T-helper 17 cell (primary cell): ENCODE measurements at regions not wholly inside any gene's neighbourhood (a gene's known extent, or its start where the extent isn't known, plus 50 kb on each side); places are given as distances from the start of the nearest gene placed in this dataset.
"Not testable (repeated sequence)": the region's sequence is repeated elsewhere in the genome, so short reads cannot be mapped to it uniquely, and the experiment has no call there.

ENCODE experiments used
- ATAC-seq: fragments of 150-1000 bp; cut with Tn5 transposase; 2 replicates; pipeline ENCODE4 v1.10.0; 2021; ENCODE audit warnings: mild to moderate bottlenecking, moderate library complexity
- DNase-seq, 3 donors: peaks; one replicate each; pipeline versions ENCODE4 v3.0.0 to v3.0.0-alpha.2; 2020 to 2021
- H3K9me3 ChIP-seq: one replicate; pipeline ENCODE4 v1.7.0; 2013; ENCODE audit warnings: low read length, mild to moderate bottlenecking; ENCODE audit not compliant: control insufficient read depth, poor library complexity, severe bottlenecking
- H3K27ac Mint-ChIP-seq: one replicate; pipeline ENCODE4 v1.8.0; 2022; ENCODE audit warnings: mild to moderate bottlenecking, moderate library complexity, mixed read lengths
- H3K27me3 Mint-ChIP-seq: one replicate; pipeline ENCODE4 v1.8.0; 2022; ENCODE audit warnings: mixed read lengths
- H3K36me3 Mint-ChIP-seq: one replicate; pipeline ENCODE4 v1.8.0; 2022; ENCODE audit warnings: low read depth, mixed read lengths
- H3K4me1 Mint-ChIP-seq: one replicate; pipeline ENCODE4 v1.8.0; 2022; ENCODE audit warnings: mild to moderate bottlenecking, mixed read lengths
- H3K4me3 Mint-ChIP-seq: one replicate; pipeline ENCODE4 v1.8.0; 2022; ENCODE audit warnings: mild to moderate bottlenecking, moderate library complexity, mixed read lengths

DNA sequence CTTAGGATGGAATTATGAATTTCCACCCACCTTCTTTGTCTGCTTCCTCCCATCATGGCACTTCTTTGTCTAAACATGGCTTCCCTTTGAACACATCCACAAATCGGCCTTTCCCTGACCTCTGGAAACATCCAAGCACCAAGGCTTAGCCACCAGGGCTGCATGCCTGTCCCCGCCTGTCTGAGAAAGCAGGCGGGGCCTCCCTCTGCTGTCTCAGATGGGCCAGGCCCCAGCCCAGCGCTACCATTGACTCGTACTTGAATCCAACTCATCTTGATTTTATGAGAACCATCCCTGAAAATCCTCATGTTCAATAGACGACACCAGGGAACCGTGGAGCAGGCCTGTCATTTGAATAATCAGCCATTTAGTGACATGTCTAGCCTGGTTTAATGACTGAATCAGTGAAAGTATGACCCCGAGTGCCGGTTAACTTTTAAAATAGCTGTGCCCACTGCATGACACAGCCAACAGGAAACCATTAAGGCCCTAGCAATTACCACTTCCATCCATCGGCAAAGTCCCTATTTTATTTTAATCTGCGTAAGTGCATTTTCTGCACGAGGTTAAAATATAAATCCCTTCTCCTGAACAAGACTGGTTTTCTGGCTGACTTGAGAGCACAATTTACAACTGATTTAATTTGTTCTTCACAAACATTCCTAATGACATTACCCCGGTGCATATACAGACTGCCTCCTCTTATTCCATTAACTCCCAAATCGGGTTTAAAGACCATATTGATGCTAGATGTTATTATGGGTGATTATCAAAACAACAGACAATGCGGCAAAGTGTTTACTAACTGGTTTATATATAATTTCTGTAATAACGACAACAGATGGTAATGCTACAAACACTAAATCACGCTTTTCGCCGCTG, 194.7 kb downstream of the BUB3 start:
- Mint-ChIP-seq H3K27me3 (peaks cover 3% of the 10 kb centered on the region), H3K4me1 (no peaks in the 10 kb centered on the region), H3K36me3 (peaks cover 2% of the 10 kb centered on the region), H3K4me3 (no peak overlapping the region), H3K27ac (no peak overlapping the region)
- DNase-seq (no peak), ATAC-seq (no peak)
- no peaks in the 10 kb centered on the region for H3K9me3 ChIP-seq

DNA sequence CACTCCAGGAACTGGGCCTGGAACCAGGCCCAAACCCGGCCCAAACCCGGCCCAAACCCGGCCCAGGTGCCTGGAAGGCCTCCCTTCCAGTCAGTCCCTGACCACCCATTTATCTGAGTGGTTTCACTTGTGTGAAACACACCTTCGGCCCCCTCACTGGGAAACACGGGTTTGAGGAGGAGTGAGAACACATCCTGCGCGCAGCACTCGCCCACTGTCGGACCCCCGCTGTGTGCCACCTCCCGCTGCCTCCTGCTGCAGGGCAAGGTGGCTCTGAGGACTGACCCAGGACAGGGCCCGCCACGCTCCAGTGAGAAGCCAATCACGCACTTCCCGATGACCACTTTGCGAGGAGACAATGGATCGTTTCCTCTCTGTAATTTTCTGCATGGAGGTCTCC, 197.5 kb downstream of the BUB3 start:
- DNase-seq (no peak), ATAC-seq (no peak)
- no peaks in the 10 kb centered on the region for H3K9me3 ChIP-seq
- H3K4me1 Mint-ChIP-seq, result no peaks in the 10 kb centered on the region
- H3K36me3 Mint-ChIP-seq, result peaks cover 2% of the 10 kb centered on the region
- no peak overlapping the region for H3K4me3 Mint-ChIP-seq
- no peak overlapping the region for H3K27ac Mint-ChIP-seq
- peaks cover 13% of the 10 kb centered on the region for H3K27me3 Mint-ChIP-seq

GRCh38 chr10:123354521-123354920, 200.3 kb downstream of the BUB3 start:
- H3K9me3 ChIP-seq, result no peaks in the 10 kb centered on the region
- no peak overlapping the region for H3K27ac Mint-ChIP-seq
- DNase-seq (no peak), ATAC-seq (no peak)
- H3K4me3 Mint-ChIP-seq, result no peak overlapping the region
- H3K27me3 Mint-ChIP-seq, result peaks cover 13% of the 10 kb centered on the region
- H3K36me3 Mint-ChIP-seq, result peaks cover 2% of the 10 kb centered on the region
- peaks cover 2% of the 10 kb centered on the region for H3K4me1 Mint-ChIP-seq

DNA sequence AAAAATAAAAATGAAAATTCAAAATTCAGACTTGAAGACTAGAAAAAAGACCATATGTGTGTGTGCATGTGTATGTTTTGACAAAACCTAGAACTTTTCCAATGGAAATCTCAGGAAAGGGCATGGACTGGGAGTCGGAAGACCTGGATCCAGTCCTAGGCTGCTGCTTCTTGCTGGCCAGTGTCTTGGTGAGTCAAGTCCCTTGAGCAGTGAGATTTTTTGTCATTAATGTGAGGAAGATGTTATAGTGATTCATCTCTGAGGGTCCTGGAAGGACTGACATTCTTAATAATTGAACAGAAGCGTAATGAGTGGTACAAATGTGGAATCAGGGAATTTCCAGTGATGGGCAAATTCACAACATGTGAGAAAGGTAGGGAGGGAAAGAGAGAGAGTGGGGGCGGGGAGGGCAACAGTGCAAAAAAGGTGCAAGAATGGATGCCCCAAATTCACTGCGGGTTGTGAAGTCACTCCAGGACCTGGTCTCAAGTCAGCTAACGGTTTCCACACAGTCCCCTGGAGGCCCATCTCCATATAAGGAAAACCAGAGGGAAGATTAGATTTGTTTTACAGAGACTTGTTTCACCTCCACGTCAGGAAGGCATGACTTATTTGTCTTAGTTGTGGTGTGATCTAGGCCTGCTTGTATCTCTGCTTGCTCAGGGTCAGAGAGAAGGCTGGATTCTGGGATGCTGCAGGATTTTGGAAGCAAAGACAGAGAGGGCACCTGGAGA, 201.7 kb downstream of the BUB3 start:
- H3K4me3 Mint-ChIP-seq, result no peak overlapping the region
- peaks cover 2% of the 10 kb centered on the region for H3K36me3 Mint-ChIP-seq
- H3K4me1 Mint-ChIP-seq, result peaks cover 2% of the 10 kb centered on the region
- ATAC-seq, result no peak
- H3K27me3 Mint-ChIP-seq, result peaks cover 13% of the 10 kb centered on the region
- no peak for DNase-seq
- H3K27ac Mint-ChIP-seq, result no peak overlapping the region
- no peaks in the 10 kb centered on the region for H3K9me3 ChIP-seq

- Mint-ChIP-seq H3K36me3 (peaks cover 2% of the 10 kb centered on the region), H3K4me1 (peaks cover 2% of the 10 kb centered on the region), H3K27ac (no peak overlapping the region), H3K27me3 (peaks cover 13% of the 10 kb centered on the region), H3K4me3 (no peak overlapping the region)
- no peaks in the 10 kb centered on the region for H3K9me3 ChIP-seq
- ATAC-seq (no peak), DNase-seq (no peak)
Measured at GRCh38 chr10:123356799-123357198, 202.6 kb downstream of the BUB3 start.

- DNase-seq (no peak), ATAC-seq (no peak)
- H3K36me3 Mint-ChIP-seq, result peaks cover 2% of the 10 kb centered on the region
- H3K4me3 Mint-ChIP-seq, result no peak overlapping the region
- no peaks in the 10 kb centered on the region for H3K9me3 ChIP-seq
- H3K27ac Mint-ChIP-seq, result no peak overlapping the region
- peaks cover 2% of the 10 kb centered on the region for H3K4me1 Mint-ChIP-seq
- peaks cover 13% of the 10 kb centered on the region for H3K27me3 Mint-ChIP-seq
Measured at GRCh38 chr10:123357421-123357930, 203.3 kb downstream of the BUB3 start.

GRCh38 chr10:123359539-123359938, 205.3 kb downstream of the BUB3 start:
- no peaks in the 10 kb centered on the region for H3K36me3 Mint-ChIP-seq
- H3K4me1 Mint-ChIP-seq, result peaks cover 2% of the 10 kb centered on the region
- peaks cover 7% of the 10 kb centered on the region for H3K27me3 Mint-ChIP-seq

DNA sequence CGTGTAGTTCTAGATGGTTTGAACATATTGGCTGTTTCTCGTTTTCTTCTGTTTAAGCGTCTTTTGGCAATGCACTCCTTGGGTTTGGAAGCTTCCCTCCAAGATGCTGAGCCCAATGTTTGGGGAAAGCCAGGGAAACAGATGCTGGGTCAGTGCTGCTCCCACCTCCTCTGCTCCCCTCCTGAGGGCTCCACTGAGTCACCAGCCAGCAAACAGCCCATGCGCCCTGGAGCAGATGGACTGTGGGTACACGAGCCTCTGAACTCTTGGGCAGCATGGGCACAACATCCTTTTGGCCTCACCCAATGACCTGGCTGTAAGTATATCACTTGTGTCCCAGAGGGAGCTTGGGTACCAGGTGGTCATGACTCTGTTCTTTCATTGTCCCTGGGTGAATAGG, 207.6 kb downstream of the BUB3 start:
- Mint-ChIP-seq H3K4me3 (no peak overlapping the region), H3K4me1 (peaks cover 2% of the 10 kb centered on the region), H3K27me3 (no peaks in the 10 kb centered on the region), H3K27ac (no peak overlapping the region), H3K36me3 (no peaks in the 10 kb centered on the region)
- DNase-seq (no peak), ATAC-seq (no peak)
- H3K9me3 ChIP-seq, result no peaks in the 10 kb centered on the region

More at GRCh38 chr10:123359539-123359938, 205.3 kb downstream of the BUB3 start:
- ATAC-seq (no peak), DNase-seq (no peak)
- Mint-ChIP-seq H3K27ac (no peak overlapping the region), H3K4me3 (no peak overlapping the region)
- H3K9me3 ChIP-seq, result no peaks in the 10 kb centered on the region

DNA sequence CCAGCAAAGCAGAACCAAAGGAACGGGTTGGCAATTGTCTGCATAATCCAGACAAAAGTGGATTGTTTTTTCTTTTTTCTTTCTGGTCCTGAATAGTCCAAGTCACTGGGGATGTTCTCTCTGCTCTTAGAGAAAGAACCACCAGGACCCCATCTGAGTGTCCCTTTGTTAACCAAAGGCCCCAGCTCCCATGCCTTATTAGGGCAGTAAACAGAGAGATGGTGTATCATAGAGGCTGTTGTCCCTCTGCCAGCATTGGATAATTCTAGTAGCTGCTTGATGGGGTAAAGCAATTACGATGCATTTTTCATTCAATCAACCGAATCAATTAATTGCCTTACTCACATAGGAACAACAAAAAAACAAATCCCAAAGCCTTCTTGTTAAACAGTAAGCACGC, 213.0 kb downstream of the BUB3 start:
- Mint-ChIP-seq H3K36me3 (no peaks in the 10 kb centered on the region), H3K4me1 (no peaks in the 10 kb centered on the region), H3K27me3 (no peaks in the 10 kb centered on the region), H3K4me3 (no peak overlapping the region), H3K27ac (no peak overlapping the region)
- DNase-seq, result no peak
- ATAC-seq, result no peak
- H3K9me3 ChIP-seq, result peaks cover 2% of the 10 kb centered on the region

GRCh38 chr10:123371626-123372025, 217.4 kb downstream of the BUB3 start:
- not testable (repeated sequence) for H3K27ac Mint-ChIP-seq, H3K4me3 Mint-ChIP-seq, H3K27me3 Mint-ChIP-seq, DNase-seq, ATAC-seq, H3K9me3 ChIP-seq, H3K4me1 Mint-ChIP-seq, H3K36me3 Mint-ChIP-seq

DNA sequence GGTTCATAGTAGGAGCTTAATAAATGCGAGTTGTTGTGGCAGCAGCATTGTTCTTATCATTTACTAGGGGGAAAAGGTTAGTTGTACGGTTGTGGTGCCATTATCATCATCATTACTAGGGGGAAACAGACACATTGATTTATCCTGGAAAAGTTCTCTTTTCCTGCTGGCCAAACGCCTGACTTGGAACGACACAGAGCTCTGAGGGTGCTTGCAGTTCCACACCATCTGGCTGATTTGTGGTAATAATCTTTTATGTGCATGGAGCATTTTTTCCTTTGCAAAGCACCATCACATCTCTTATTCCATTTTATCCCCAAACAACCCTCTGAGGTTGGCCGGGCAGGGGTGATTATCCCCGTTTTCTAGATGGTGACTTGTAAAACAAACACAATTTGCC, 219.4 kb downstream of the BUB3 start:
- H3K27ac Mint-ChIP-seq, result no peak overlapping the region
- H3K4me1 Mint-ChIP-seq, result no peaks in the 10 kb centered on the region
- no peaks in the 10 kb centered on the region for H3K36me3 Mint-ChIP-seq
- no peaks in the 10 kb centered on the region for H3K27me3 Mint-ChIP-seq
- peaks cover 2% of the 10 kb centered on the region for H3K9me3 ChIP-seq
- no peak overlapping the region for H3K4me3 Mint-ChIP-seq
- no peak for ATAC-seq
- no peak for DNase-seq

DNA sequence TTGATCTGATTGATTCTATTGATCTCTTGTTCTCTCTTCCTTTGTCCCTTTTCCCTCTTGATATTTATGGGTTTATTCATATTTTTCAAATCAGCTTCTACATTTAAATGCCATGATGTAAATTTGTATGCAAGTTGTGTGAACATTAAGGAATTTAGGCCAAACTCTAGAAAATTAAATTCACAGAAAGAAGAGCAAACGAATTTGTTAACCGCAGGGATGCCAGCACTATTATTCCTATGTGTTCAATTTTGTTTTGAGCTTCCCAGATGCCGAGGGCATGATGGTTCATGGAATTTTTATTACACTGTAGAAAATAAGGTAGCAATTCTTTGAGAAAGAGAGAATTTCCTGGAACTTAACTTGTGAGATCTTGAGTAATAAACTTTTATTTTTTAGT, 220.9 kb downstream of the BUB3 start:
- DNase-seq, result no peak
- Mint-ChIP-seq H3K36me3 (peaks cover 2% of the 10 kb centered on the region), H3K27ac (no peak overlapping the region), H3K4me3 (no peak overlapping the region), H3K27me3 (no peaks in the 10 kb centered on the region), H3K4me1 (no peaks in the 10 kb centered on the region)
- no peaks in the 10 kb centered on the region for H3K9me3 ChIP-seq
- no peak for ATAC-seq

DNA sequence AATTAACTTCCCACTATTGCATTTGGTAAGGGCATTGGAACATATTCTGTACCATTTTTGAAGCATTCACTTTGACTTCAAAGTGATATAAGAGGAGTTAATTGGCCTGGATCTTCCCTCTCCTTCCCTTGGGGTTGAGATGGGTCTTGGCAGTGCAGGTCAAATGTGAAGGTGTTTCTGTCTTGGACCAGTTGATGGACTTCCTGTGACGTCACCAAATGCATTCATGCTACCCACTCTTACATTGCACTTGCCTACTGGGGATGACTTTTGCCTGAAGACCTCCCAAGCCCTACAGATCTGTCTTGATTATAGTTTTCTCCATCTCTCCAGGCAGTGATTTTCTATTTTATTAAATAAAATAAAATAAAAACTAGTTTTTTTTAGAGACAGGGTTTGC, 221.5 kb downstream of the BUB3 start:
- no peak for DNase-seq
- Mint-ChIP-seq H3K27ac (no peak overlapping the region), H3K36me3 (peaks cover 5% of the 10 kb centered on the region), H3K4me3 (no peak overlapping the region), H3K27me3 (peaks cover 6% of the 10 kb centered on the region), H3K4me1 (peaks cover 6% of the 10 kb centered on the region)
- no peaks in the 10 kb centered on the region for H3K9me3 ChIP-seq
- ATAC-seq, result no peak
